ENCODE measurements at regions not wholly inside any gene's neighbourhood (a gene's known extent, or its start where the extent isn't known, plus 50 kb on each side); places are given as distances from the start of the nearest gene placed in this dataset.

GRCh38 chr6:16828058-16828457, 66.8 kb upstream of the ATXN1 start:
- no peaks in the 10 kb centered on the region for H3K4me1 ChIP-seq (replicated peaks in 1 of 2)
- H3K27ac ChIP-seq = no peak overlapping the region
- H3K9me3 ChIP-seq (replicated peaks in 1 of 3) = no peaks in the 10 kb centered on the region
- H3K27me3 ChIP-seq = no peaks in the 10 kb centered on the region
- no peak for DNase-seq
- intact Hi-C loops (cut with DNase I) = no loop called here
- H3K36me3 ChIP-seq (replicated peaks in 1 of 2) = no peaks in the 10 kb centered on the region
- H3K4me3 ChIP-seq = no peak overlapping the region
- WGBS, 4 donors = 83 to 85% (median 83%) methylated on average over 2 of the region's 2 CpGs
- no peak for TF ChIP-seq CTCF (IDR thresholded peaks at IDR 0.05)
- TF ChIP-seq POLR2A (IDR thresholded peaks at IDR 0.05) = no peak

GRCh38 chr6:16827627-16828026, 66.4 kb upstream of the ATXN1 start:
- Histone ChIP-seq H3K4me1 (replicated peaks in 1 of 2) (no peaks in the 10 kb centered on the region), H3K27me3 (no peaks in the 10 kb centered on the region), H3K4me3 (no peak overlapping the region), H3K27ac (no peak overlapping the region), H3K36me3 (replicated peaks in 1 of 2) (no peaks in the 10 kb centered on the region), H3K9me3 (replicated peaks in 1 of 3) (no peaks in the 10 kb centered on the region)
- TF ChIP-seq POLR2A (IDR thresholded peaks at IDR 0.05) (no peak), CTCF (IDR thresholded peaks at IDR 0.05) (no peak)
- intact Hi-C loops (cut with DNase I) = no loop called here
- no peak for DNase-seq
- 81 to 92% (median 90%) methylated on average over 2 of the region's 2 CpGs for WGBS, 4 donors

GRCh38 chr6:16825784-16826183, 64.5 kb upstream of the ATXN1 start:
- DNase-seq = no peak
- H3K27ac ChIP-seq = no peak overlapping the region
- 91 to 95% (median 92%) methylated on average over 6 of the region's 6 CpGs for WGBS, 4 donors
- no peak overlapping the region for H3K4me3 ChIP-seq
- H3K27me3 ChIP-seq = no peaks in the 10 kb centered on the region
- no peaks in the 10 kb centered on the region for H3K36me3 ChIP-seq (replicated peaks in 1 of 2)
- intact Hi-C loops (cut with DNase I) = no loop called here
- no peaks in the 10 kb centered on the region for H3K9me3 ChIP-seq (replicated peaks in 1 of 3)
- H3K4me1 ChIP-seq (replicated peaks in 1 of 2) = no peaks in the 10 kb centered on the region
- TF ChIP-seq CTCF (IDR thresholded peaks at IDR 0.05) = no peak
- TF ChIP-seq POLR2A (IDR thresholded peaks at IDR 0.05) = no peak

GRCh38 chr6:16824845-16825685, 63.8 kb upstream of the ATXN1 start:
- 68 to 79% (median 75%) methylated on average over 10 of the region's 10 CpGs for WGBS, 4 donors
- H3K36me3 ChIP-seq (replicated peaks in 1 of 2) = no peaks in the 10 kb centered on the region
- no peaks in the 10 kb centered on the region for H3K9me3 ChIP-seq (replicated peaks in 1 of 3)
- H3K4me1 ChIP-seq (replicated peaks in 1 of 2) = no peaks in the 10 kb centered on the region
- H3K27ac ChIP-seq = no peak overlapping the region
- TF ChIP-seq CTCF (IDR thresholded peaks at IDR 0.05) = no peak
- TF ChIP-seq POLR2A (IDR thresholded peaks at IDR 0.05) = no peak
- intact Hi-C loops (cut with DNase I) = no loop called here
- no peak for DNase-seq
- no peaks in the 10 kb centered on the region for H3K27me3 ChIP-seq
- H3K4me3 ChIP-seq = no peak overlapping the region

All from adrenal gland (tissue), 9 donors.